HEK293 (cell line): ENCODE measurements at regions not wholly inside any gene's neighbourhood (a gene's known extent, or its start where the extent isn't known, plus 50 kb on each side); places are given as distances from the start of the nearest gene placed in this dataset.

Source experiments
- YY1 ChIP-seq: fragments of 450-650 bp; formaldehyde crosslinking; IDR thresholded peaks from 2 replicates; pipeline ENCODE4 v1.5.1; 2018; ENCODE audit warnings: missing biosample characterization, missing genetic modification characterization
- ZNF24 ChIP-seq: fragments of 450-650 bp; formaldehyde crosslinking; IDR thresholded peaks from 2 replicates; pipeline ENCODE4 v1.5.1; 2016; ENCODE audit warnings: missing biosample characterization, missing genetic modification characterization
- ZNF701 ChIP-seq: fragments of 450-650 bp; formaldehyde crosslinking; IDR thresholded peaks from 2 replicates; pipeline ENCODE4 v1.5.1; 2016; ENCODE audit warnings: missing biosample characterization, missing genetic modification characterization
- TF ChIP-seq, protein P1 (sequence below): sonication (generic); formaldehyde crosslinking; IDR thresholded peaks from 2 replicates; pipeline ENCODE4 v1.8.1; 2022; ENCODE audit warnings: mild to moderate bottlenecking, moderate library complexity, missing genetic modification reagents
- TF ChIP-seq, protein P2 (sequence below): fragments of 450-650 bp; formaldehyde crosslinking; IDR thresholded peaks from 2 replicates; pipeline ENCODE4 v1.5.1; 2016; ENCODE audit warnings: missing biosample characterization, missing genetic modification characterization

DNA sequence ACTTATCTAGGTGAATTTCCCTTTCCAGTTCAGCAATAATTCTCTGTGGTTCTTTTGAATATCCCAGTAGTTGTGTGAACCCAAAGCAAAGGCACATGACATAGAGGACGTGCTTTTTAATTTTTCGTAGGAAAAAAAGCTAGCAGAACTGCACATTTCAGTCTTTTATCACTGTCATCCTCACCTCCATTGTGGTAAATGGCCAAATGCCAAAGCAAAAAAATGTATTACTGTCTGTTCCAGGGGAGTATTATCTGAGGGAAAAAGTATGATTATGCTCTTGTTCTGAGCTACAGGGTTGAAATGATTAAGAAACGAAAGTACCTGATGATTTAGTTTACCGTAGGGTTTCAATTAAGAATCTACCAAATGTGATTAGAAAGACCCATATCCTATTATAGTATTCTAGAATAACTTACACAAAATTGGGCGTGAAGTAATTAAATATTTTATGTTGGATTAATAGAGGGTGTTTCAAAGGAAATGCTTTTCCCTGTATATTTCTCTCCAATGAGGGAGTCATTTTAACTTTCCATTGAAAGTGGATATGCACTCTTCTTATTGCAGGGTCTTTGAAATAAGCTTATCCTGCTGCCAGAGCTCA lies 62.7 kb downstream of the CAVIN4 start:
- TF ChIP-seq YY1 (tag by site-specific recombination) (no peak), ZNF701 (tag by site-specific recombination) (no peak), ZNF24 (tag by site-specific recombination) (no peak)
- TF ChIP-seq, protein P1, sequence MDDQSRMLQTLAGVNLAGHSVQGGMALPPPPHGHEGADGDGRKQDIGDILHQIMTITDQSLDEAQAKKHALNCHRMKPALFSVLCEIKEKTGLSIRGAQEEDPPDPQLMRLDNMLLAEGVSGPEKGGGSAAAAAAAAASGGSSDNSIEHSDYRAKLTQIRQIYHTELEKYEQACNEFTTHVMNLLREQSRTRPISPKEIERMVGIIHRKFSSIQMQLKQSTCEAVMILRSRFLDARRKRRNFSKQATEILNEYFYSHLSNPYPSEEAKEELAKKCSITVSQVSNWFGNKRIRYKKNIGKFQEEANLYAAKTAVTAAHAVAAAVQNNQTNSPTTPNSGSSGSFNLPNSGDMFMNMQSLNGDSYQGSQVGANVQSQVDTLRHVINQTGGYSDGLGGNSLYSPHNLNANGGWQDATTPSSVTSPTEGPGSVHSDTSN (CRISPR knock-in tag), result no peak
- TF ChIP-seq, protein P2, sequence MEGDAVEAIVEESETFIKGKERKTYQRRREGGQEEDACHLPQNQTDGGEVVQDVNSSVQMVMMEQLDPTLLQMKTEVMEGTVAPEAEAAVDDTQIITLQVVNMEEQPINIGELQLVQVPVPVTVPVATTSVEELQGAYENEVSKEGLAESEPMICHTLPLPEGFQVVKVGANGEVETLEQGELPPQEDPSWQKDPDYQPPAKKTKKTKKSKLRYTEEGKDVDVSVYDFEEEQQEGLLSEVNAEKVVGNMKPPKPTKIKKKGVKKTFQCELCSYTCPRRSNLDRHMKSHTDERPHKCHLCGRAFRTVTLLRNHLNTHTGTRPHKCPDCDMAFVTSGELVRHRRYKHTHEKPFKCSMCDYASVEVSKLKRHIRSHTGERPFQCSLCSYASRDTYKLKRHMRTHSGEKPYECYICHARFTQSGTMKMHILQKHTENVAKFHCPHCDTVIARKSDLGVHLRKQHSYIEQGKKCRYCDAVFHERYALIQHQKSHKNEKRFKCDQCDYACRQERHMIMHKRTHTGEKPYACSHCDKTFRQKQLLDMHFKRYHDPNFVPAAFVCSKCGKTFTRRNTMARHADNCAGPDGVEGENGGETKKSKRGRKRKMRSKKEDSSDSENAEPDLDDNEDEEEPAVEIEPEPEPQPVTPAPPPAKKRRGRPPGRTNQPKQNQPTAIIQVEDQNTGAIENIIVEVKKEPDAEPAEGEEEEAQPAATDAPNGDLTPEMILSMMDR (tag by site-specific recombination), result no peak
